GM12865 (cell line): ENCODE measurements at regions not wholly inside any gene's neighbourhood (a gene's known extent, or its start where the extent isn't known, plus 50 kb on each side); places are given as distances from the start of the nearest gene placed in this dataset.

Experiments used
- DNase-seq: peaks from one replicate; pipeline ENCODE4 v3.0.0; 2010; ENCODE audit warnings: low read depth
- H3K4me3 ChIP-seq: 2 replicates; pipeline ENCODE4 v1.5.1; 2011; ENCODE audit warnings: mild to moderate bottlenecking, low read depth, low read length, control low read depth
- CTCF ChIP-seq: IDR thresholded peaks from 2 replicates; pipeline ENCODE4 v1.5.1; 2011; ENCODE audit warnings: low read length, control low read depth, low read depth, inconsistent platforms; ENCODE audit not compliant: insufficient read depth; ENCODE audit errors: missing control alignments

- TF ChIP-seq CTCF, result no peak
- no peak for DNase-seq
- no peak overlapping the region for H3K4me3 ChIP-seq
Observed at GRCh38 chr2:58441643-58442042, 200.5 kb upstream of the FANCL start.

DNA sequence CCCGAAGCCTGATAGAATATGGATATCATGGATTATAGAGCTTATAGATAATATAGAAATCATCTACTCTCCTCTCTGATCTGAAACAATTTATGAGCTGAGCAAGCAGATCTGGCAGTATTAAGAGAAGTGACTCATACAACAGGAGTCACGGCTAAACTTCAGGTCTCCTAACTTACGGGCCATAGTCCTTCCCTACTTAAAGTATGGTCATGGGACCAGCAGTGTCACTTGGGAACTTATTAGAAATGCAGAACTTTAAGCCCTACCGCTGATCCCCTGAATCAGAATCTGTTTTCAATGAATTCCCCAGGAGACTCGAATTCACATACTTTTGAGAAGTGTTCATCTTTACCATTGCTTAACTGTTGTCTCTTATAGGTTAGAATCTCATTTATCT lies 195.7 kb upstream of the FANCL start:
- DNase-seq, result no peak
- H3K4me3 ChIP-seq, result no peak overlapping the region
- no peak for TF ChIP-seq CTCF

DNA sequence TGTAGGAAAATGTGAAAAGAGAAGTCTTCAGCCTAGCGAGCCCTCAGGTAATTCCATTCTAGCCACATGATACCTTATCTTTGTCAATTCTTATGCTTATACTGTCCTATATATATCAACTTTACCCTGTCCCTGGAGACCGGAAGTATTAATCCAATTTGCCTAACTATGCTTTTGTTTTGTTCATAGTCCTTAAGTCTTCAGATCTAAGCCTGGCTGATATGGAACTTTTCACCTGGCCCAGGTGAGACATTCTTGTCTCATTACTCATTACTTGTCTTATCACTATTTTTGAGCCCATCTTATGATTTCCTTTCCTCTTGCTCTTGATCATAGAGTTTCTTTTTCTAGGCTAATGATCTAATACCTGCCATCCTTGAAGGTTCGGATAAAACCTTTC lies 194.1 kb upstream of the FANCL start:
- TF ChIP-seq CTCF, result no peak
- no peak overlapping the region for H3K4me3 ChIP-seq
- no peak for DNase-seq

- DNase-seq, result no peak
- no peak overlapping the region for H3K4me3 ChIP-seq
- no peak for TF ChIP-seq CTCF
Observed at GRCh38 chr2:58434692-58435091, 193.6 kb upstream of the FANCL start.

- no peak for DNase-seq
- no peak for TF ChIP-seq CTCF
- H3K4me3 ChIP-seq, result no peak overlapping the region
Observed at GRCh38 chr2:58432491-58433170, 191.5 kb upstream of the FANCL start.

- no peak for TF ChIP-seq CTCF
- no peak for DNase-seq
- no peak overlapping the region for H3K4me3 ChIP-seq
Observed at GRCh38 chr2:58429014-58429875, 188.1 kb upstream of the FANCL start.
